GM12878 (cell line): ENCODE measurements at regions not wholly inside any gene's neighbourhood (a gene's known extent, or its start where the extent isn't known, plus 50 kb on each side); places are given as distances from the start of the nearest gene placed in this dataset.

Experiments
- ATAC-seq: fragments of 200-7000 bp; cut with Tn5 transposase; 3 replicates; pipeline ENCODE4 v1.9.1; 2020; ENCODE audit warnings: mild to moderate bottlenecking, moderate library complexity
- BruUV-seq: library from RNA; stranded (reverse); fragments of 400-500 nt; replicated peaks from 2 replicates; lab custom pipeline; 2021; lab: Mats Ljungman, UMichigan
- CTCF ChIA-PET: fragments of 300-600 bp; sonication (Branson Sonifier 250); formaldehyde crosslinking; extraction: SDS; loops from one replicate; lab custom pipeline; 2021; ENCODE audit warnings: inconsistent platforms; lab: Yijun Ruan, JAX
- POLR2A ChIA-PET: fragments of 350-600 bp; formaldehyde crosslinking; extraction: SDS; loops from one replicate; lab custom pipeline; 2021; ENCODE audit warnings: inconsistent platforms; lab: Charles Lee
- RAD21 ChIA-PET: fragments of 300-600 bp; sonication (Branson Sonifier 250); formaldehyde crosslinking; loops from one replicate; lab custom pipeline; 2023; ENCODE audit warnings: antibody characterized with exemption; ENCODE audit not compliant: unreplicated experiment; lab: Charles Lee
- SMC1A ChIA-PET: fragments of 300-600 bp; sonication (Branson Sonifier 250); formaldehyde crosslinking; loops from one replicate; lab custom pipeline; 2023; ENCODE audit not compliant: unreplicated experiment, uncharacterized antibody; lab: Charles Lee
- DNase-seq: peaks from one replicate; pipeline ENCODE4 v3.0.0-alpha.2; 2011; ENCODE audit warnings: low read depth, low spot score
- FAIRE-seq: peaks from 3 replicates; lab custom pipeline; 2011; peaks lifted over from hg19 to GRCh38; lab: Jason Lieb, UNC
- H2AFZ ChIP-seq: 2 replicates; pipeline ENCODE4 v1.6.0; 2011; ENCODE audit warnings: low read depth, low read length, control low read depth; ENCODE audit not compliant: control insufficient read depth
- H3K27ac ChIP-seq: 2 replicates; pipeline ENCODE4 v1.5.1; 2011; ENCODE audit warnings: control low read depth; ENCODE audit not compliant: control insufficient read depth, insufficient read depth
- H3K27me3 ChIP-seq, 2 experiments: replicated peaks in 1 of 2; 2 replicates each; pipeline versions ENCODE4 v1.6.0 to v1.6.1; 2011; ENCODE audit warnings: low read length in 1 of 2; ENCODE audit not compliant: control insufficient read depth in 2 of 2, insufficient read depth in 2 of 2
- H3K36me3 ChIP-seq, 2 experiments: 2 replicates each; pipeline ENCODE4 v1.5.1; 2011; ENCODE audit warnings: low read length in 1 of 2; ENCODE audit not compliant: control insufficient read depth in 2 of 2, insufficient read depth in 2 of 2
- H3K4me1 ChIP-seq: 2 replicates; pipeline ENCODE4 v1.6.1; 2011; ENCODE audit warnings: mild to moderate bottlenecking, low read length, moderate library complexity, mixed read lengths; ENCODE audit not compliant: control insufficient read depth, insufficient read depth
- H3K4me2 ChIP-seq: 2 replicates; pipeline ENCODE4 v1.6.0; 2011; ENCODE audit warnings: control low read depth; ENCODE audit not compliant: control insufficient read depth, insufficient read depth
- H3K4me3 ChIP-seq: fragments of 200-600 bp; sonication (generic); 2 replicates; pipeline ENCODE4 v1.5.1; 2016
- H3K79me2 ChIP-seq: 2 replicates; pipeline ENCODE4 v1.6.0; 2011; ENCODE audit warnings: low read length; ENCODE audit not compliant: control insufficient read depth, insufficient read depth
- H3K9ac ChIP-seq: 2 replicates; pipeline ENCODE4 v1.8.0; 2011; ENCODE audit warnings: low read length, control low read depth, mixed read lengths; ENCODE audit not compliant: control insufficient read depth, insufficient read depth
- H3K9me3 ChIP-seq: replicated peaks from 3 replicates; pipeline ENCODE4 v1.5.1; 2011; ENCODE audit warnings: mild to moderate bottlenecking, low read length; ENCODE audit not compliant: control insufficient read depth, insufficient read depth
- H4K20me1 ChIP-seq: 2 replicates; pipeline ENCODE4 v1.6.0; 2011; ENCODE audit not compliant: control insufficient read depth, insufficient read depth
- DPF2 ChIP-seq: fragments of 450-650 bp; IDR thresholded peaks from 2 replicates; pipeline ENCODE4 v1.6.1; 2017; ENCODE audit warnings: mild to moderate bottlenecking
- E2F4 ChIP-seq: IDR thresholded peaks from 2 replicates; pipeline ENCODE4 v1.6.1; 2012; ENCODE audit warnings: low read depth, low read length, improper control_type of control experiment
- HDAC2 ChIP-seq: fragments of 200-600 bp; sonication (generic); IDR thresholded peaks from 2 replicates; pipeline ENCODE4 v1.6.1; 2017
- NFYB ChIP-seq: IDR thresholded peaks from 2 replicates; pipeline ENCODE4 v1.6.1; 2011; ENCODE audit warnings: low read depth, mild to moderate bottlenecking, low read length, improper control_type of control experiment, moderate library complexity; ENCODE audit not compliant: insufficient read depth
- PBX3 ChIP-seq: IDR thresholded peaks from 2 replicates; pipeline ENCODE4 v1.6.1; 2011; ENCODE audit warnings: mild to moderate bottlenecking, low read depth, low read length, moderate library complexity; ENCODE audit not compliant: insufficient replicate concordance
- ZNF24 ChIP-seq: fragments of 450-650 bp; IDR thresholded peaks from 2 replicates; pipeline ENCODE4 v1.6.1; 2017; ENCODE audit warnings: antibody characterized with exemption, mild to moderate bottlenecking
- ZZZ3 ChIP-seq: IDR thresholded peaks from 2 replicates; pipeline ENCODE4 v1.6.1; 2011; ENCODE audit warnings: low read depth; ENCODE audit not compliant: control insufficient read depth, insufficient read length
- WGBS: methylation state at CpG from one replicate; pipeline ENCODE4 v1.1.6; 2016; ENCODE audit warnings: low lambda C conversion rate; ENCODE audit not compliant: insufficient replicate concordance, insufficient coverage; ENCODE audit errors: missing lambda C conversion rate; 5-methylcytosine and 5-hydroxymethylcytosine counted together
- in situ Hi-C: fragments of 300-500 bp; cut with MboI; formaldehyde crosslinking; loops from 9 replicates; pipeline ENCODE4 v1.14.3; 2018; ENCODE audit warnings: mixed read lengths
- intact Hi-C: fragments of 100-400 bp; cut with micrococcal nuclease; formaldehyde crosslinking; loops from one replicate; pipeline ENCODE4 v1.14.2; 2022; ENCODE audit not compliant: unreplicated experiment

- Histone ChIP-seq H3K4me1 (no peaks in the 10 kb centered on the region), H3K27me3 (no peaks in the 10 kb centered on the region), H3K79me2 (no peaks in the 10 kb centered on the region), H3K36me3 (no peaks in the 10 kb centered on the region), H3K4me2 (no peak overlapping the region), H3K4me3 (no peak overlapping the region), H2AFZ (no peak overlapping the region), H3K9me3 (no peaks in the 10 kb centered on the region), H3K9ac (no peak overlapping the region), H3K27ac (no peak overlapping the region), H4K20me1 (no peaks in the 10 kb centered on the region)
- ATAC-seq, result no peak
- ChIA-PET CTCF (no interaction called here), POLR2A (no interaction called here), RAD21 (no interaction called here), SMC1A (no interaction called here)
- BruUV-seq, result no TSS peak
- in situ Hi-C loops, result no loop called here
- no peak for DNase-seq
- 0% methylated on average over 1 of the region's 1 CpG for WGBS
- TF ChIP-seq PBX3 (no peak), DPF2 (no peak), ZZZ3 (no peak), HDAC2 (no peak)
- intact Hi-C loops, result no loop called here
- no peak for FAIRE-seq
These were observed 233.3 kb downstream of the GAS1 start for GRCh38 chr9:86713970-86714369.

- ATAC-seq, result no peak
- Histone ChIP-seq H3K27me3 (no peaks in the 10 kb centered on the region), H4K20me1 (no peaks in the 10 kb centered on the region), H3K4me2 (no peak overlapping the region), H3K79me2 (no peaks in the 10 kb centered on the region), H3K4me3 (no peak overlapping the region), H2AFZ (no peak overlapping the region), H3K9ac (no peak overlapping the region), H3K9me3 (no peaks in the 10 kb centered on the region), H3K27ac (no peak overlapping the region), H3K36me3 (no peaks in the 10 kb centered on the region), H3K4me1 (no peaks in the 10 kb centered on the region)
- in situ Hi-C loops (no loop called here), intact Hi-C loops (no loop called here)
- SMC1A ChIA-PET, result no interaction called here
- CTCF ChIA-PET, result no interaction called here
- no TSS peak for BruUV-seq
- DNase-seq, result no peak
- RAD21 ChIA-PET, result no interaction called here
- no peak for TF ChIP-seq E2F4
- no peak for TF ChIP-seq ZNF24
- no peak for TF ChIP-seq NFYB
- no peak for FAIRE-seq
- POLR2A ChIA-PET, result no interaction called here
- WGBS, result 65% methylated on average over 2 of the region's 2 CpGs
These were observed 233.8 kb downstream of the GAS1 start for GRCh38 chr9:86713470-86713869.
